ENCODE measurements at regions not wholly inside any gene's neighbourhood (a gene's known extent, or its start where the extent isn't known, plus 50 kb on each side); places are given as distances from the start of the nearest gene placed in this dataset.
"Not testable (repeated sequence)": the region's sequence is repeated elsewhere in the genome, so short reads cannot be mapped to it uniquely, and the experiment has no call there.

DNA sequence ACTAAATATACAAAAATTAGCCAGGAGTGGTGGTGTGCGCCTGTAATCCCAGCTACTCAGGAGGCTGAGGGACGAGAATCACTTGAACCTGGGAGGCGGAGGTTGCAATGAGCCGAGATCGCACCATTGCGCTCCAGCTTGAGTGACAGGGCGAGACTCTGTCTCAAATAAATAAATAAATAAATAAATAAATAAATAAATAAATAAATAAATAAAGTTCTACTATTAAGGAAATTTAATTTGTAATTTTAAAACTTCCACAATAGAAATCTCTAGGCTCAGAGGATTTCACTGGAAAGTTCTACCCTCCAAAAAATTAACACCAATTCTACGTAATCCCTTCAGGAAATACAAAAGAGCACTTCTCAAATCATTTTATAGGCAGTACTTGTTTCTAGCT, 187.9 kb upstream of the NR5A2 start:
- TF ChIP-seq, protein P1, sequence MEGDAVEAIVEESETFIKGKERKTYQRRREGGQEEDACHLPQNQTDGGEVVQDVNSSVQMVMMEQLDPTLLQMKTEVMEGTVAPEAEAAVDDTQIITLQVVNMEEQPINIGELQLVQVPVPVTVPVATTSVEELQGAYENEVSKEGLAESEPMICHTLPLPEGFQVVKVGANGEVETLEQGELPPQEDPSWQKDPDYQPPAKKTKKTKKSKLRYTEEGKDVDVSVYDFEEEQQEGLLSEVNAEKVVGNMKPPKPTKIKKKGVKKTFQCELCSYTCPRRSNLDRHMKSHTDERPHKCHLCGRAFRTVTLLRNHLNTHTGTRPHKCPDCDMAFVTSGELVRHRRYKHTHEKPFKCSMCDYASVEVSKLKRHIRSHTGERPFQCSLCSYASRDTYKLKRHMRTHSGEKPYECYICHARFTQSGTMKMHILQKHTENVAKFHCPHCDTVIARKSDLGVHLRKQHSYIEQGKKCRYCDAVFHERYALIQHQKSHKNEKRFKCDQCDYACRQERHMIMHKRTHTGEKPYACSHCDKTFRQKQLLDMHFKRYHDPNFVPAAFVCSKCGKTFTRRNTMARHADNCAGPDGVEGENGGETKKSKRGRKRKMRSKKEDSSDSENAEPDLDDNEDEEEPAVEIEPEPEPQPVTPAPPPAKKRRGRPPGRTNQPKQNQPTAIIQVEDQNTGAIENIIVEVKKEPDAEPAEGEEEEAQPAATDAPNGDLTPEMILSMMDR (IDR thresholded peaks at IDR 0.05), result not testable (repeated sequence)
- not testable (repeated sequence) for TF ChIP-seq POLR2A (IDR thresholded peaks at IDR 0.05)
